ENCODE measurements at regions not wholly inside any gene's neighbourhood (a gene's known extent, or its start where the extent isn't known, plus 50 kb on each side); places are given as distances from the start of the nearest gene placed in this dataset.
A peak's percentile ranks its signal among the peaks of the same experiment; 100 is the strongest.
"Not testable (repeated sequence)": the region's sequence is repeated elsewhere in the genome, so short reads cannot be mapped to it uniquely, and the experiment has no call there.

DNA sequence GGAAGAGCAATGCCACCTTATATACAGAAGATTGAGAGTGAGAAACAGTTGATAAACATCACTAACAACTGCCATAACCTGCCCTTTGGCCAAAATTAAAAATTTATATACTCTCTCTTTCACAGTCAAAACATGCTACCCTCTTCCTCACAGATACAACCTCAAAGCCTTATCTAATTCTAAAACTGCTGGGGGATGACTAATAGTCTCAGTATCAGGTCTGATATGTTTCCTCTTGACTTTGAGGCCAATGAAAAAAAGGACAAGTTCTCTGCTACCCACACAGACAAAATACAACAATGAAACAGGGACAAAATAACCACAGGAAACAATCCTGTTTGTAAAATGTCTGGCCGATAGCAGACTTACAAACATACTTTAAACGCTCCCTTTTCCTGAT, 485.6 kb upstream of the NUDT12 start:
- DNase-seq: no peak

DNA sequence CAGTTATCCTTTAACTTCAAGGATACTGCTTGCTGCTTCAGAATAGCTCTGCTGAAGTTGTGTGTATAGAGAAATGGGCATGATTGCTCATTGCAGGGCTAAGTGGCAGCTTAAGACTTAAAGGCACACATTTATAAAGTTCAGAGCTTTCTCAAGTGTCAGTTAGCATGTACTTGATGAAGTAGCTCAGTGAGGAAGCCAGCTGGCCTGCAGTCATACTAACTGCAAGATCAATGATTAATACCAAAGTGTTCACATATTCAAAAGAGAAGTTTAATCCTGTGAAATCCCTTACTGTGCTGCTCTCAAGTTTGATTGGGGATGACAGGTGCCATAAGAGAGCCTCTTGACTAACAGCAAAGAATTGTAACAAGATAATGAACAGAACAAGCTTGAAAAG, 483.4 kb upstream of the NUDT12 start:
- DNase-seq: no peak

DNA sequence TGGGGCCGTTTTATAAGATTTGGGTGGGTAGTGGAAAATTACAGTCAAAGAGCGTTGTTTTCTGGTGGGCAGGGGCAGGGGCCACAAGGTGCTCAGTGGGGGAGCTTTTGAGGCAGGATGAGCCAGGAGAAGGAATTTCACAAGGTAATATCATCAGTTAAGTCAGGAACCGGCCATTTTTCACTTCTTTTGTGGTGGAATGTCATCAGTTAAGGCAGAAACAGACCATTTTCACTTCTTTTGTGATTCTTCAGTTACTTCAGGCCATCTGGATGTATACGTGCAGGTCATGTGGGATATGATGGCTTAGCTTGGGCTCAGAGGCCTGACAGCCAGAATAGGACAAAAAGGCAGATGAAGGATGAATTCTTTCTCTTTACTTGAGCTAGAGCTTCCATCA, 477.3 kb upstream of the NUDT12 start:
- DNase-seq: not testable (repeated sequence)

DNA sequence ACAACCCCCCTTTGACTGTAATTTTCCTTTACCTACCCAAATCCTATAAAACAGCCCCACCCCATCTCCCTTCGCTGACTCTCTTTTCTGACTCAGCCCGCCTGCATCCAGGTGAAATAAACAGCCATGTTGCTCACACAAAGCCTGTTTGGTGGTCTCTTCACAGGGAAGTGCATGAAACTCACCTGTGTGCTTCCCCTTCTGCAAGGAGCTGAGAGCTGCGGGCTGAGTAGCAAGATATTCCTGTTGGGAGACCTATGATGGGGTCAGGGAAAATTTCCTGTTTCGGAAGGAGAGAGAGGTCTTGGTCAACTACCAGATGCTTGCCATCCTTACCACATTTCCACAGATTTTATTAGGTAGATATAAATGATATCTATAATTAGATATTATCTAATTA, 474.5 kb upstream of the NUDT12 start:
- DNase-seq: not testable (repeated sequence)

DNA sequence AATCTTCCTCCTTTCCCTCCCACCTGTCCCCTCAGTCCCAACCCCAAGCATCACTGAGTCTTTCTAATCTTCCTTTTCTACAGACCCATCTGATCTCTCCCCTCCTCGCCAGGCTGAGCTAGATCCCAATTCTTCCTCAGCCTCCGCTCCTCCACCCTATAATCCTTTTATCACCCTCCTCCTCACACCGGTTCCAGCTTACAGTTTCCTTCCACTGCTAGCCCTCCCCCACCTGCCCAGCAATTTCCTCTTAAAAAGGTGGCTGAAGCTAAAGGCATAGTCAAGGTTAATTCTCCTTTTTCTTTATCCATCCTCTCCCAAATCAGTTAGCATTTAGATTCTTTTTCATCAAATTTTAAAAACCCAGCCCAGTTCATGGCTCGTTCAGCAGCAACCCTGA, 470.6 kb upstream of the NUDT12 start:
- DNase-seq: not testable (repeated sequence)

DNA sequence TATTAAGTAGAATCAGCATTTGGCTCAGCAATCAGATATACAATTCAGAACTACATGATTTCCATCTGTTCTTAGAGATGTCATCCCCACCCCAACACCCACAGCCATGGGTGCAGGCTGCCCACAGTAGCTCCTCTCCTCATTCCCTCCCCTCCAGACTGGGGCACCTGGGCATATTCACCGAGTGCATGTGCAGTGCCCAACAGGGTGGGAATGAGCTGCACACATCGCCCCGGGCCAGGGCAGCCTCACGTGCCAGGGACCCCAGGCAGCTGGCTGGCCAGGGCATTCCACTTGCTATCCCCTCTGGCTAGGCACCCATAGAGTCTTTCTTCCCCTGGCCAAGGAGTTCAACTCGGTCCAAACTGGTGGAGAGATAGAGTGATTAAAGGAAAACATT, 461.9 kb upstream of the NUDT12 start:
- no peak for DNase-seq

DNA sequence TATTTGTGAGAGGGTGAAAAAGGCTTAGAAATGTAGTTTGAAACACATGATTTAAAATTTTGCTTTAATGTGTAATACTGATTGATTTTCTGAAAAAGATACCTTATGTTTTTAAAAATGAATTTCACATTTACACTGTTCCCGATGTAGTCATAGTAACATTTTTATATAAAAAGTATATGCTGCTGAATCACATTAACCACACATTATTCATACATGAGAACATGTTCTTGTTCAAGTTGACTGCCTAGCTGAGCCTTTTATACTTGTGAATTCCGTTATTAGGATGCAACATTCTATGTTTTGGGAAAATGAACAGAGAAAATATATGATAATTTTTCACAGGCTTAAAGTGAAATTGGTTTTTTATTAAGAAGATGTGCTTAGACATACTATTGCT, 461.1 kb upstream of the NUDT12 start:
- DNase-seq: no peak

DNA sequence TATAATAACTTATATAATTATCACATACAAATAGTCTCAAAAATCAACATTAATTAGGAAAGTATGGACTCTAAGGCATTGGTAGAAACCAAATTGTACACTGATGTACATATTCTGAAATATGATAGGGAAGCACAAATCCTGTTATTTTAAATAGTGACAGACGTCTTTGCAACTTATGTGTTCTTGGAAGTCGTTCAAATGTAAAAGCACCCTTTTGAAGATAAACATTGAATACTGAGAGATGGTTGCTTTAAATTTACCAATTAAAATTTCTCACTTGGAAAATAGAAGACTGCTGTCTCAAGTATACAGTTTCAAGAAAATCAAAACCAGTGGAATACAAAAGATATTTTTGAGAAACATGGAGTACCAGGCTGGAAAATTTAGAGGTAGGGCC, 457.4 kb upstream of the NUDT12 start:
- no peak for DNase-seq

DNA sequence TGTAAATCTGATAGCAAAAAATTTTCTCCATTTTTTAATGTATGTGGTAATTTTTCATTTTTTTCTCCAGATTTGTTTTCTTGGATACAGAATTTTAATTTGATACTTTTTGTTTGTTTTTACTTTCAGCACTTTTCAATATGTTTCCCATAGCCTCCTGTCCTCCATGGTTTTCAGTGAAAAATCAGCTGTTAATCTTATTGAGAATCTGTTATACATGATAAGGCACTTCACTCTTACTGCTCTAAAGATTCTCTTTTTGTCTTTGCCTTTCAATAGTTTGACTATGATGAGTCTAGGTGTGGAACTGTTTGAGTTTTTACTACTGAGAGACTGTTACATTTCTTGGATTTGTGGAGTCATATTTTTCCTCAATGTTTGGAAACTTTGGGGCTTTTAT, 455.7 kb upstream of the NUDT12 start:
- no peak for DNase-seq

DNA sequence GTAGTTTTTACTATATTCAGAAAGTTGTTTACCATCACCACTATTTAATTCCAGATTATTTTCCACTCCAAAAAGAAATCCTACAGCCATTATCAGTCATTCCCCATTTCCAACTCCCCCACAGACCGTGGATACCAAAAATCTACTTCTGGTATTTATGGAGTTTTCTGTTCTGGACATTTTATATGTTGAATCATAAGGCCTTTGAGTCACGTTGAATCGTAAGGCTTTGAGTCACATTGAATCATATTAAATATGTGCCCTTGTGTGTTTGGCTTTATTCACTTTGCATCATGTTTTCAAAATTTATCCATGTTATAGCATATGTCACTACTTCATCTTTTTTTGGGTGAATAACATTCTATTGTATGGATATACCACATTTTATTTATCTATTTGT, 454.1 kb upstream of the NUDT12 start:
- peak; percentile 20 for DNase-seq

DNA sequence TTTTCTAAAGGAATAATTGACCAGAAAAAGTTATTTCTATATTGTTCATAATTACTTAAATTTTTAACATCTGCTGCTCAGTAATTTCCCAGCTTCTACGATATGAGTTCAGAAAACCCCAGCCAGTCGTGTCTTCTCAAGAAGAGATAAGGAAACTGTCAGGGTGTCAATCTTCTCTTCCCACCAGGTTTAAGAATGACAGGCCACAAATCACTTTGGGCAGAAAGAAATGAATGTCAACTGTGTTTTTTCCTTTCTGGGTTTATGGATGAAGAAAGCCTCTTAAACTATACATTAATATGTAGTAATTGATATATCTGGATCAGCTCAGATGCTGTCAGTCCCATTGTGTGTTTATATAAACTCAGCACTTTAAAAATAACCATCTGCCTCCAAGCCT, 453.2 kb upstream of the NUDT12 start:
- no peak for DNase-seq

DNA sequence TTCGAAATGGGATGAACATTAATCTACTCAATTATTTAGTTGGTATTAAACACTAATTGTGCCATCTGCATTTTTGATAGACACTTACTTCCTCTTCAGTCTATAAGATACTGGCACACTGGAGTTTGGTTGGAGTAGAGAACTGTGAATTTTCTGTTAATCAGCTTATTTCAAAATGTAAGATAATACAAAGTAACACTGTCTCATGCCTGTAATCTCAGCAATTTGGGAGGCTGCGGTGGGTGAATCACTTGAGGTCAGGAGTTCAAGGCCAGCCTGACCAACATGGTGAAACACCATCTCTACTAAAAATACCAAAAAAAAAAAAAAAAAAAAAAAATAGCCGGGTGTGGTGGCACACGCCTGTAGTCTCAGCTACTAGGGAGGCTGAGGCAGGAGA, 440.2 kb upstream of the NUDT12 start:
- DNase-seq: not testable (repeated sequence)

DNA sequence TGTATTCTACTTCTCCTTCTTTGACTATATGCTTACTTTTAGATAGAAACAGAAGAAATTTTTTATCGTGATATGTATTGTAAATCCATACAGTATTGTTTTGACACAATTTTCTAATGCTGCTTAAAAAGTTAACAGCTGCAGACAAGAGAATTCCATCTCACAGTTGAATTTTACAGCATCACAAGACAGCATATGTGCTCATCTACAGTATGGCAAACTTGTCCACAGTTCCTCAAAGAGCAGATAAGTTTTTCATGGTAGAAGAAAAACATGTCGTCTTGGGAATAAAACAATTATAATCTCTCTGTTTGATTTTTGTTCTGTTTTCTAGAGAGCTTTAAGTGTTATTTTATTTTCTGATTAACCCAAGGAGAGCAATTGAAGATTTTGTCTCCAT, 438.5 kb upstream of the NUDT12 start:
- DNase-seq: no peak

DNA sequence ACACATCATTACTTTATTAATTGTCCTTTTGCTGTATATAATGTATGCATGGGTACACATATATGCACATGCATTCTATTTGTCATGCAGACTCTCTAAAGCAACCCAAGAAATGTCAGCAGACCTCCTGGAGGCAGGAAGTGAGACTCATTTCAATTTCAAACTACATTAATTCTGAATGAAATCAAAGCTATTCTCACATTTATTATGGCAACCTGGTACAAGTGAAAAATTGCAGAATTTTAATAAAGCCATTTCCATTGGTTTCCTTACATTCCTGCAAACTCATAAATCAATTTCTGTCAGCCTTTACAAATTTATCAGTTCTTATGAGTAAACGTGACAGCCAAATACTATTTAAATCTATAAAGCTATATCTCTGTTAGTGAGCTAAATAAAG, 430.4 kb upstream of the NUDT12 start:
- DNase-seq: no peak

DNA sequence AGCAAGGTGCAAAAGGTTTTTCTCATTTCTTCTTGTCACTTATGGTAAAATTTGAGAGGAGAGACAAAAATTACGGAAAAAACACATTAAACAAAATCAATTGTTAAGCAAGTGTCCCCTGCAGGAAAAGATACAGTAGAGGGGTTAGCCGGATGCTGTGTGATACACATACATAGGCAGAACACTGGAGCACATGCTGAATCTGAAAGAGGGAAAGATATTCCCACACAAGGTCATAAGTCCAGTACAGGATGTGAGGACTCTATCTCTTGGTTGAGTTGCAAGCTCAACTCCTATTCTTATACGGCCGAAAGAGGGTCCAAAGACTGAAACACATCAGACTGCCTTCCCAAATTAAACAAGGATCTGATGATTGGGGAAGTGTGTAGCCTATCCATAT, 427.5 kb upstream of the NUDT12 start:
- DNase-seq: no peak

DNA sequence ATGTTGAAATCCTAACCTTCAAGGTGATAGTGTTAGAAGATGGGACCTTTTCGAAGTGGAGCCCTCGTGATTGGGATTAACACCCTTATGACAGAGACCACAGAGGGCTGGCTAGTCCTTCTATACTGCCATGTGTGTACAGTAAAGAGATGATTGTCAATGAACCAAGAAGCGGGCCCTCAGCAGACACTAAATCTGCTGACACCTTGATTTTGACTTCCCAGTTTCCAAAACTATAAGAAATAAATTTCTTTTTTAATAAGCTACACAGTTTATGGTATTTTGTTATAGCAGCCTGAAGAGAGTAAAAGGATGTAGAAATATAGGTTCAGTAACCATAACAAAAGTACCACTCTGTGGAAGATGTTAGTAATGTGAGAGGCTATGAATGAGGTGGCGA, 419.0 kb upstream of the NUDT12 start:
- DNase-seq: no peak

DNA sequence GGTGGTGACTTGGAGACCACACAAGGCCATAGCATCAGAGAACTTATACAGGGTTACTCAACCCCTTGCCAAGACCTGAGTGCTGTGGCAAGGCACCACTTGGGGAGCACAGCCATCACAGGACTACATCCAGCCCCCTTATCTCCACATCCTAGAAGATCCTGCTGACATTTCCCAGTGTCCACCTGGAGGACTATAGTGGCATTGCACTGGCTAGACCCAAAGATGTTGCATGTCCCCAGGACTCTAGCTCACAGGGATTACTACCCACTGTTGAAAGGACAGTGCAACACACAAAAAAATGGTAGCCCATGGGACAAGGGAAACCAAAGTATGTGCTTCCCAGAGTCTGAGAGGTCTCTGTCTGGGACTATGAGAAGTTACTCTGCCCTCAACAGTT, 411.1 kb upstream of the NUDT12 start:
- DNase-seq: no peak

DNA sequence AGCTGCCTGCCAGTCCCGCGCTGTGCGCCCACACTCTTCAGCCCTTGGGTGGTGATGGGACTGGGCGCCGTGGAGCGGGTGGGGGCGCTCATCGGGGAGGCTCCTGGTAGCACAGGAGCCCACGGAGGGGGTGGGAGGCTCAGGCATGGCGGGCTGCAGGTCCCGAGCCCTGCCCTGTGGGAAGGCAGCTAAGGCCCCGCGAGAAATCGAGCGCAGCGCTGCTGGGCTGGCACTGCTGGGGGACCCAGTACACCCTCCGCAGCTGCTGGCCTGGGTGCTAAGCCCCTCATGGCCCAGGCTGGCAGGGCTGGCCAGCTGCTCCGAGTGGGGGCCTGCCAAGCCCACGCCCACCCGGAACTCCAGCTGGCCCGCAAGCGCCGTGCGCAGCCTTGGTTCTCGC, 403.7 kb upstream of the NUDT12 start:
- DNase-seq: not testable (repeated sequence)

DNA sequence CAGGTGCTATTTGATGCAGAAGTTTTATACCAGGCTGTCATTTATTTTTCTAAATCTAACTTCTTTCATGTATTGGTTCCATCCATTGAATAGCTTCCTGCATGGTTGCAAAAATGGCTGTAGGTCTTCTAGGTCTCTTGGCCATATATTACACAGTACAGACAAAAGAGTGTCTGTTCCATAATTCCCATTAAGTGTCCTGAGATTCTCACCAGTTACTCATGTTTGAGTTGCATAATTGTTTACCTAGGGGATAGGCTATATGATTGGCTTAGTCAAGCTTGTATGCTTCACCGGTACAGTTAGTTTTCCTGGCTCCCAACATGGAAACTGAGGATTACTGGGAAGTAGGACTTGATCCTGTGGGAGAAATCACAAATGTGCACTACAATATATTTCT, 399.4 kb upstream of the NUDT12 start:
- DNase-seq: no peak

DNA sequence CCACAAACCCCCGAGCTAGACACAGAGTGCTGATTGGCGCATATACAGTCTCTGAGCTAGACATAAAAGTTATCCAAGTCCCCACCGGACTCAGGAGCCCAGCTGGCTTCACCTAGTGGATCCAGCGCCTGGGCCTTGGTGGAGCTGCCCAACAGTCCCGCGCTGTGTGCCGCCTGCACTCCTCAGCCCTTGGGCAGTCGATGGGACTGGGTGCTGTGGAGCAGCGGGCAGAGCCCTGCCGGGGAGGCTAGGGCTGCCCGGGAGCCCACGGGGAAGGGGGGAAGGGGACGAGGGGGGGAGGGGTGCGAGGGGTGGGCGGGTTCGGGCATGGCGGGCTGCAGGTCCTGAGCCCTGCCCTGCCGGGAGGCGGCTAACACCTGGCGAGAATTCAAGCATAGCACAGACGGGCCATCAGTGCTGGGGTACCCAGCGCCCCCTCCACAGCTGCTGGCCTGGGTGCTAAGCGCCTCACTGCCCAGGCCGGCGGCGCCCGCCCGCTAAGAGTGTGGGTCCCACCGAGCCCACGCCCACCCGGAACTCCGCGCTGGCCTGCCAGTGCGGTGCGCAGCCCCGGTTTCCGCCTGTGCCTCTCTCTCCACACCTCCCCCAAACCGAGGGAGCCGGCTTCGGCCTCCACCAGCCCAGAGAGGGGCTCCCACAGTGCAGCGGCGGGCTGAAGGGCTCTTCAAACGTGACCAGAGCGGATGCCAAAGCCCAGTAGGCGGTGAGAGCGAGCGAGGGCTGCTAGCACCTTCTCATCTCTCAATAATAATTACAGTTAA, 391.2 kb upstream of the NUDT12 start:
- DNase-seq: no peak

DNA sequence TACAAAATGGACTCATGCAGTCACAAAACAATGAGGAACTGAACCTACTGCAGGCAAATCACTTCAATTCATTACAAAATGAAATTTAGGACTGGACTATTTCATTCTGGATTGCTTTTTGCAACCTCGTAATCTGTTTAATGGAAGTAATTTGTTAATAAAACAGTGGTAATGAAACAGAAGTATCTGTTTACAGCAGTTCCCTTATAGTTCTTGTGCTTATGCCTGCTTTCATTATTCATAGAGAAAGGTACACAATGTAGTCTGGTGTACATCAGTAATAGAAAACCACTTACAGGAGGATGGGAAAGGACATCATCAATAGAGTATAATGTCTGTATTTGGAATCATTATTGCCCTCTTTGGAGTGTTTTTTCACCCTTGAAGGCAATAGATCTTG, 389.2 kb upstream of the NUDT12 start:
- DNase-seq: no peak

DNA sequence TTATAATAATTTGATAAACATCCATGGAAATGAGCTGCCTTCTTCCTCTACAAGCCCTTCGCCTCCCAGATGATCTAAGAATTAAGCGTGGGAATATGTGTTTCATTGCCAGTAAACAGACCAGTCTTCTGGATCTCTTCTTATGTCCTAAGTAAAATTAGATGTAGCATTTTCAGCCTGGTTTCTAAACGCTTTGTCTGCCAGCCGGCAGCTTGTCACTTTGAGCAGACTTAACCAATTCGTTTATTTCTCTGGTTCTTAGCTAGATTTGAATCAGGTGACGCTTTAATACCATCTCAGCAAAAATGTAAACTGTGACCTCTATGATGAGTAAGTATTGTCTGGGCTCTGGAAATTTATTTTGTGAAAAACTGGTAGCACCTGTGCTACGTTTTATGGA, 380.6 kb upstream of the NUDT12 start:
- no peak for DNase-seq

DNA sequence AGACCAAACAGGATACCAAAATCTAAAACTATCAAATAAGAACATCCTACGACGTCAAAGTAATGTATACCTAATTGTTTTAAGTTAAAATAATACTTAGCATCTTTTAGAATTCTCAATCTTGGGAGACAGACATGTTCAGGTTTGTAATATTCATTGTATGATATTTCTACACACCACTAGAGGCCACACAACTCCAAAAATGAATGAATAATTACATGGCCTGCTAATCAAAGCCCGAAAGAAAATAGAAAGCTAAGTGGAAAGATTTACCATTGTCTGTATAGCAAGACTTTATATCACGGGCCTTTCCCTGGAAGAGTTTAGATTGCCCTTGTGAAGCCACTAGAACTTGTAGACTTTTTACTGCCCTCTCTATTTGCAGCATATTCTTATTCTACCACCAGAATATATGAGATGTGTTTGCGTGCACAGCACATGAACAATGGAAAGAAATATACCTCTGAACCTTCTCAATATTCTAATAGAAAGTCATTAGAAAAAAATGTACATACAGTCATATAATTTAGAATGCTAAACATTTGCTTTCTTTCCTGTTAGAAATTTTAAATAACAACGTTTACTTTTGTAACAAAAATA, 380.1 kb upstream of the NUDT12 start:
- DNase-seq: no peak

DNA sequence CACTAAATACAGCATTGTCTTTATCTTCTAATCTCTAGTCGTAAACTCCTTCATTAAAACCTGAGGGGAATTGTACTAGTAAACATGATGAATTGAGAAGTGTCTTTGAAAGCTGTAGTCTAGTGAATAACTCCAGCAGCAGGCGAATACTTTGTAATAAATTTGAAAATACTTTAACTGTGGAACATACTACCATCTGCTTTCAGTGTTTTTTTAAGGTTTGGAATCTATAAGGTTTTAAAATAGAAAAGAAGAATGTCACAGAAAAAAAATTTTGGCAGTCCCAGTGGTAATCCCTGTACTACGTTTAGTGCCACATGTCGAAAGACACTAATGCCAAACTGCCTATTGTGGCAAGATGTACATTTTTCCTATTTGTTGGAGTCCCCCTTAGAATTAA, 379.0 kb upstream of the NUDT12 start:
- DNase-seq: no peak
